GM21447 (cell line): ENCODE measurements at regions not wholly inside any gene's neighbourhood (a gene's known extent, or its start where the extent isn't known, plus 50 kb on each side); places are given as distances from the start of the nearest gene placed in this dataset.
"Not testable (repeated sequence)": the region's sequence is repeated elsewhere in the genome, so short reads cannot be mapped to it uniquely, and the experiment has no call there.

Source experiments
- ATAC-seq: cut with Tn5 transposase; IDR thresholded peaks from one replicate; pipeline ENCODE4 v1.9.1; 2021; ENCODE audit not compliant: unreplicated experiment

GRCh38 chr2:7145707-7146106 lies 228.5 kb downstream of the RNF144A start:
- no peak for ATAC-seq

- no peak for ATAC-seq
Observed at GRCh38 chr2:7146151-7146550, 228.9 kb downstream of the RNF144A start.

DNA sequence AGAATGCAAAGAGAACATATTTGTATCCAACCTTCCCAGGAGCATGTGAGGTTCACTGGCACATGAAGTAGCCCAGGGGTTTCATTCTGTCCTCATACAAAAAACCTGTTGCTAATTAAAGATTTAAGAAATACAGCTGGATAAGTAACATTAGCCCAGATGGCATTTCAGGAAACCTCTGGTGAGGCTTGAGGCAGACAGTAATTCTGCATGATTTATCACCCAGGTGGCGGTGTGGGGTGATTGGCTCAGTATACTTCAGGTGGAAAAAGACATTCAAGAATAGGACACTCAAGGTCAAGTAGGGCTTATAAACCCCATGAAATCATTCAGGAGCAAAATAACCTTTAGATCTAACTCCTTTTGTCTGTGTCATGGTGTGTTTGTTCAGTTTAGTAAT lies 237.4 kb downstream of the RNF144A start:
- no peak for ATAC-seq

- no peak for ATAC-seq
Observed at GRCh38 chr2:7161501-7161900, 244.3 kb downstream of the RNF144A start.

- ATAC-seq: no peak
Observed at GRCh38 chr2:7165736-7166135, 248.5 kb downstream of the RNF144A start.

- no peak for ATAC-seq
Observed at GRCh38 chr2:7167801-7168411, 250.7 kb downstream of the RNF144A start.

DNA sequence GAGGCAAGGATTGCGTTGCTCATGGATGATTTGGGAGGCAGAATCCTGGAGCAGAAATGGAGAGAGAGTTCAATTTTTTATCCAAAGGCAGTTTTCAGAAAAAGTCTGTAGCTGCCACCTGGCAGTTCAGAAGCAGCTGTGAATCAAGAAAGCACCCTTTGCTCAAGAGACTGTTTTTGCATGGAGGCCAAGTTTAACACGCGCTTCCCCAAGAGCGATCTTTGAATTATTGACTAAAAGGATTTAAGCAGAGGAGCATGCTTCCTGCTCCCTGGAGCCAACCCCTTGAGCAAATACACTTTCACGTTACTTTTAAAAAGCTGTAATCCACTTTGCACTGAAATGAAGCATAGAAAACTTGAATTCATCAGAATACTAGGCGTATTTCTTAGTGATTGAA lies 252.4 kb downstream of the RNF144A start:
- no peak for ATAC-seq

DNA sequence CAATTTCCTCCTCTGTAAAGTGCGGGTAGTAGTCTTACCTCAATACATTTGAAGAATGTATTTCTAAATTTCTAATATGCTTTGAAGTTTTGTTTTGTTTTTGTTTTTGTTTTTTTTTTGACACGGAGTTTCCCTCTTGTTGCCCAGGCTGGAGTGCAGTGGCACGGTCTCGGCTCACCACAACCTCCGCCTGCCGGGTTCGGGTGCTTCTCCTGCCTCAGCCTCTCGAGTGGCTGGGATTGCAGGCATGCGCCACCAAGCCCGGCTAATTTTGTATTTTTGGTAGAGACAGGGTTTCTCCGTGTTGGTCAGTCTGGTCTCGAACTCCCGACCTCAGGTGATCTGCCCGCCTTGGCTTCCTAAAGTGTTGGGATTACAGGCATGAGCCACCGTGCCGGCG lies 261.8 kb downstream of the RNF144A start:
- ATAC-seq: not testable (repeated sequence)

DNA sequence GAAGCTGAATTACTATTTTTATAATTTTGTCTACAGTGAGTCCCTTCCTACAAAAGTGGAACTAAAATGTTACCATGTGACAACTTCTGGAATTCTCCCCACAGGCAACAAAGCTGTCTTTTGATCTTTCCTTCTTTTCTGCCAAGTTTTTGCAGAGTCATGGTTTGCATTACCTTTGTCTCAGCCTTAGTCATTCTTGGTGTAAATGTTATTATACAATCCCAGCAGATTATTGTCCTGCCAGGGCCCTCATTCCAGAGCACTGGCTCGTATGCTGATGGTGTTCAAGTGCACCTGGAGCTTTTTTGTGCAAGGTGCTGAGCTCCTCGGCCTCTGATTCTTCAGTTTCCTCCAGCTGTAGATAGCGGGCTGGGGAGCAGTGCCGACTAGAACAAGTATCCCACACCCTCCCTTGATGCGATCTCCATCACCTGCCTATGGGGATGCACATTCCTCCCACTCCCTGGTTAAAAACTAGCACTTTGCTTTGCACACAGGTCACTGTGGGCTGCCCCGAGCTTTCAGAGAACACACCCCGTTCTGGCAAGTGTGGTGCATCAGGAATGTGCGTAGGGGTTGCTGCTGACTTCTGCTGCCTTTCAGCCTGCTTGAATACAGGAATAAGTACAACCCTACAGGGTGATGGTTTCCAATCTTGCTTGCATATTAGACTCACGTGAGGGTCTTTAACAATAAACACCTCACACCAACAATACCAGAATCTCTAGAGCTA lies 263.6 kb downstream of the RNF144A start:
- no peak for ATAC-seq

DNA sequence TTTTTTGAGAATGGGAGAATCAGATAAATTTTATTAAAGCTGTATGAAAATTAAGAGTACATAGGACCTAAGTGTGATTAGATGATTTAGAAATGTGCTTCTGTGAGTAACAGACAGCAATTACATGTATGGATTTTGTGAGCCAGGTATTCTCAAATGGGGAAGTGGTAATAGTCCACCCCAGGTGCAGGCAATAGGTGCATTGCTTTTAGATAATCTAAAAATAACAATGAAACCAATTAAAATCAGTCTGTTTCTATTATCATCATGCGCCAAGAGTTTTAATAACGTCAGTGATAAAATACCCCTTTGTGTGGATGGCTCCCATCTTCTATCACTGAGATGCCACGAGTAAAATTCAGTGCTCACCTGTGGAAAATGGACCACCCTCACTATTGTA lies 265.3 kb downstream of the RNF144A start:
- no peak for ATAC-seq

DNA sequence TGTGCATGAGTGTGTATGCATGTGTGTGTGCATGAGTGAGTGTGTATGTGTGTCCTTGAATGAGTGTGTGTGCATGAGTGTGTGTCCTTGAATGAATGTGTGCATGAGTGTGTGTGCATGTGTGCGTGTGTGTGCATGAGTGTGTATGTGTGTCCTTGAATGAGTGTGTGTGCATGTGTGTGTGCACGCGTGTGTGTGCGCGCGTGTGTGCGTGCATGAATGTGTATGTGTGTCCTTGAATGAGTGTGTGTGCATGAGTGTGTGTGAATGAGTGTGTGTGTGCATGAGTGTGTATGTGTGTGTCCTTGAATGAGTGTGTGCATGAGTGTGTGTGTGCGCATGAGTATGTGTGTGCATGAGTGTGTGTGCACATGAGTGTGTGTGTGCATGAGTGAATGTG lies 271.9 kb downstream of the RNF144A start:
- no peak for ATAC-seq

- no peak for ATAC-seq
Observed at GRCh38 chr2:7190587-7191324, 273.5 kb downstream of the RNF144A start.

- no peak for ATAC-seq
Observed at GRCh38 chr2:7191932-7192331, 274.7 kb downstream of the RNF144A start.

DNA sequence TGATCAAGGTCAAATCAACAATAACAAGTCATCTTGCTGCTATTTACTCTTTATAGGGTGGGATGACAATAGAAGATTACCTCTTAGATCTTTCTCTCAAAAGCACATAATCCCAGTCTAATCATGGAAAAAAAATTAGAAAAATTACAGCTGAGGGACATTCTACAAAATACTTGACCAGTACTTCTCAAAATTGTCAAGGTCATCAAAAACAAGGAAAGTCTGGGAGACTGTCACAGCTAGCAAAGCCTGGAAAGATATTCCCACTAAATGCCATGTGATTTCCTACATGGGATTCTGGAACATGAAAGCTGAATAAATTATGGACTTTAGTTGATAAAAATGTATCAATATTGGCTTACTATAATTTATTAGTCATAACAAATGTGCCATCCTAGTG lies 276.2 kb downstream of the RNF144A start:
- no peak for ATAC-seq

DNA sequence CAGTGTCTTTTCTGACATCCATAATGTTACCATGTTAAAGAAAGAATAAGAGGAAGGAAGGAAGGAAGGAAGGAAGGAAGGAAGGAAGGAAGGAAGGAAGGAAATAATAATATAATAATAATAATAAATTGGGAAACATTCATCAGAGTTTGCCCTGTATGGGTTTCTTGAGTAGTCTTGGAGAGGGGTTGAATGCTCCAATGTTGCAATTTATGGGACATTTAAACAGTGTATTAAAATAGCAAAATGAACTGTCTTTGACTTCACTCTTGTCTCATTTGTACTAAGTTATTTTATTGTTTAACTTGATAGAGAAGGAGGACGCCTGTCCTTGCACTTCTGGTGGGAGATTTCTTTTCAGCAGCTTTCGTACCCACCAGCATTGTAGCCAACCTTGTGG lies 277.7 kb downstream of the RNF144A start:
- no peak for ATAC-seq

DNA sequence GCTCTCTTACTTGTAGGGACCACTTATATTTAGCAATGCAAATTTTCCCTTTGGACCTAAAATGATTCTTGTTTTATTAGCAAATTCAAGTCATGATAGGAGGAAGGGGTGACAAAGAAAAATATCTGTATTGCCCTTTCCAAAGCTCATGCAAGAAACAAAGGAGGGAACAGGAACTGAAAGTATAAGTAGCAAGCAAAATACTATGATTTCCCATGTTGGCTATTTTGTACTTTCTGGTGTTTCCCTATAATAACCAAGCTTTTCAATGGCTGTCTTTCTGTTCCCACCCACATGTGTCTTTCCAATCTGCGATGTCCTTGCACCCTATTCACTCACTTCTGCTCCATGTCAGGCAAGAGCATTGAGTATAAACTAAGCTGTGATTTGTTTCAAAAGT lies 279.7 kb downstream of the RNF144A start:
- ATAC-seq: no peak

- no peak for ATAC-seq
Observed at GRCh38 chr2:7201851-7202250, 284.6 kb downstream of the RNF144A start.

DNA sequence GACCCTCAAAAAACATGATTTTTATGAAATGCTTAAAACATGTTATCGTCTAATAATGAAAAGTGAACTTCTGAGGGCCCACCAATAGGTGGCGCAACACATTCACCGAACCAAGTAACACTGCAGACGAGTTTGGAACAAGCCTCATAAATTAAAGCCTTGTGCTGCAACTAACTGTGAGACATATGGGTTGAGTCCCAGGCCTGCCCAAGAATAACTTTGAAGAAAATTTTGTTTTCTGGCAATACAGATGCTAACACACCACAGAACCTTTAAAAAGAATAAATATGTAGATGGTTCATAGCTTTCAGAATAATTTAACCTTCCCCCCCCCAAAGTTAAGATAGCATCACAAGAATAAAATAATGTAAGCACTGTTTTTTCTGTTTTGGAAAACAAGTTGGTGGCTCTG lies 285.9 kb downstream of the RNF144A start:
- peak; percentile 60 for ATAC-seq

DNA sequence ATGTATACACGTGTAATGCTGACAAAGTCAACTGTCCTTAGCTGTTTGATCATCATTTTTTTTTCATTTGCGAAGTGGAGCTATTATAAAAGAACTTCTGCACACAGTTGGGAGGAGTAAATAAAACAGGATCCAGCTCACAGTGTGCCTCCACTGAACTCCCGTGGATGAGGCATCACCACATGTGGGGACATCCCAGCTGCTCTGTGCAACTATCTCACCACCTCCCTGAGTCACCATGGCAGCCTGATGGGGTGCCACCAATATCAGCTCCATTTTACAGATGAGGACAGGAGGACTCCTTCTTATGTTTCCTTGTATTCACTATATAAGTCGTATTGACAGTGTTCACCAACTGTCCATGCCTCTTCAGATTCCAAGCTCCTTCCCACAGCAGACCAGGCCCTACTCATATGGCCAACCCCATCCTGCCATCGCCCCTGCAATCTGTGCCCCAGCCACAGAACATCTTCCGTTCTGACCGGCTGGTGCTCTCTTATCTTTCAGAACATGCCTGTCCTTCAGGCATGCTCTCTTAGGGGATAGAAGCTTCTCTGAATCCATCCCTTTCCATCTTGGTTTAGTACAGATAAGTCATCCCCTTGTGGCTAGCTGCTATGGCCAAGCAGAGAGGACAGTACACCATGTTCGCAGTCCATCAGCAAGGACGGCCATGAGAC lies 288.1 kb downstream of the RNF144A start:
- no peak for ATAC-seq

- ATAC-seq: no peak
Observed at GRCh38 chr2:7206111-7206810, 289.0 kb downstream of the RNF144A start.

DNA sequence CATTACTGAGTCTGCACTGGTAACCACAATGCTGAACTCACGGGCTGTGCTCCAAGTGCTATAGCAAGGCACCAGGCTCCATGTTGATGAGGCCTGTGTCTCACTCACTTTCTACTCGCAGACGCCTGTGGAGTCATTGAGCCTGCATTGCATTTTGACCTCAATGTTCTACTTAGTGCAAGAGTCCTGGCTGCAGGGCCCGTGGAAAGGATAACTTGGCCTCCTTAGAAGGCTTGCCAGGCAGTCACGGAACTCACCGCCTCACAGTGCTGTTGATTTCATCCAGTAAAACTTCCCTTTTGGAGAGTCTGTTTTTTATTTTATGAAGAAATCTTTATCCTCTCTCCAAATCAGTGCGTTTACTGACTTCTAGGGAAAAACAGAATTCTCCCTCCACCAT lies 290.4 kb downstream of the RNF144A start:
- ATAC-seq: no peak
